HG02610 (cell line): ENCODE measurements at regions not wholly inside any gene's neighbourhood (a gene's known extent, or its start where the extent isn't known, plus 50 kb on each side); places are given as distances from the start of the nearest gene placed in this dataset.
"Not testable (repeated sequence)": the region's sequence is repeated elsewhere in the genome, so short reads cannot be mapped to it uniquely, and the experiment has no call there.

Source experiments
- ATAC-seq: cut with Tn5 transposase; IDR thresholded peaks from one replicate; pipeline ENCODE4 v1.9.1; 2021; ENCODE audit warnings: mild to moderate bottlenecking, moderate library complexity; ENCODE audit not compliant: unreplicated experiment

DNA sequence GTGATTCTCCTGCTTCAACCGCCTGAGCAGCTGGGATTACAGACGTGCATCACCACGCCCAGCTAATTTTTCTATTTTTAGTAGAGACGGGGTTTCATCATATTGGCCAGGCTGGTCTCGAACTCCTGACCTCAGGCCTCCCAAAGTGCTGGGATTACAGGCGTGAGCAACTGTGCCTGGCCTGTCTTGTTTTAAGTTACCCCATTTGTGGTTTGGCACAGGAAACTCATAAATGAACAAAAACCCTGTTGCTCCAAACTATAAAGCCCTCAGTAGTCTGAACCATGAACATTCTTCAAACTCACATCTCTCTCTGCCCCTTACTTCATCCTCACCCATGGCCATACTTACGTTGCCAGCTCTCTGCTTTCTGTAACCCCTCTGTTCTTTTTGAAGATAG is 61.7 kb downstream of the RHOU start:
- not testable (repeated sequence) for ATAC-seq

DNA sequence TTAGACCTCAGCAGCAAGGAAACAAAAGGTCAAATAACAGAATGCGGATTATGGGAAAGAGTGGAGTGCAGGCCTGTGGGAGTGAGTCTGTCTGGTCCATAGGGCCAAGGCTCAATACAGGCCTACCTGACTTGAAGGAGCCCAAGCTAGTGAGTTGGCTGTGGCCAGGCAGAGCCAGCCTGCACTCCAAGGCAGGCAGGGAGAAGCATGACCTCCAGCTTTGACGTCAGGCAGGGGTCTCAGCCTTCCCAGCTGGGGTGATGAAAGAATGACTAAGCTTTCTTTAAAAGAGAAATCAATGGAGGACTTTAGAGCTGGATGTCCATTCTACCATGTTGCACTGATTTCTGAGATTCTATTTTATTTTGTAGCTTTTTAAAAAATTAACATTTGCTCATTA is 62.8 kb downstream of the RHOU start:
- no peak for ATAC-seq

DNA sequence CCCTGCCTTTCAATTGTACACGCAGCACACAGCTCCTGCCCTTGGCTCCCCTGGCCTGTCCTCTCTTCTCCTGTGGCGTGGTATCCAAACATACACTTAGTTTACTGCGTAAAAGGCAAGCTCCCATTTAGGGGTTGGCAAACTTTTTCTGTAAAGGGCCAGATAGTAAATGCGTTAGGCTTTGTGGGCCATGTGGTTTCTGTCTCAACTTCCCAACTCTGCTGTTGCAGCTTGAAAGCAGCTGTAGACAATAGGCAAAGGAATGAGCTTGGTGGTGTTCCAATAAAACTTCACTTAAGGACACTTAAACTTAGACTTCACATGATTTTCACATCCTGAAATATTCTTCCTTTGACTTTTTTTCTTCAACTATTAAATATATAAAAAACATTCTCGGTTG is 63.3 kb downstream of the RHOU start:
- ATAC-seq, result no peak

DNA sequence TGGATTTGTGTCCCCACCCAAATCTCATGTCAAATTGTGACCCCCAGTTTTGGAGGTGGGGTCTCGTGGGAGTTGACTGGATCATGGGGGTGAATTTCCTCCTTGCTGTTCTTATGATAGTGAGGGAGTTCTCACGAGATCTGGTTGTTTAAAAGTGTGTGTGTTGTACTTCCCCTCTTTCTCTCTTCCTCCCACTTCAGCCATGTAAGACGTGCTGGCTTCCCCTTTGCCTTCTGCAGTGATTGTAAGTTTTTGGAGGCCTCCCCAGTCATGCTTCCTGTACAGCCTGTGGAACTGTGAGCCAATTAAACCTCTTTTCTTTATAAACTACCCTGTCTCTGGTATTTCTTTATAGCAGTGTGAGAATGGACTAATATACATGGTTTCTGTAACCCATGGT is 64.6 kb downstream of the RHOU start:
- ATAC-seq, result no peak

DNA sequence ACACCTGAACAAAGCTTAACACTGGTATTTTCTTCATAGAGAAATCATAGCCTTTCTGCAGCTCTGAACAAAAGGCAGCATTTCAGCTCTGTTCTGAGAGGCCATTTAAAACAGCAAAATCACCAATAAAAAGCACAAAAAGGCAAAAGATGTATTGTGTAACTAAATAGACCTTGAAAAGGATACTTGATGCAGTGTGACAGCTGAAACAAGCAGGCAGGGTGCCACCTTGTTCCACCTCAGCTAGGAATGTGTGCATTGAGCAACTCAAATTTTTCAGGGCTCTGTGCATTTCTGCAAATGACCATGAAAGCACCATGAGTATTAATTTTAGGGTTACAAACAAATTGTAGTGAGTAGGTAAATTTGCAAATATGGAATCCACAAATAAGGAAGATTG is 65.8 kb downstream of the RHOU start:
- no peak for ATAC-seq

DNA sequence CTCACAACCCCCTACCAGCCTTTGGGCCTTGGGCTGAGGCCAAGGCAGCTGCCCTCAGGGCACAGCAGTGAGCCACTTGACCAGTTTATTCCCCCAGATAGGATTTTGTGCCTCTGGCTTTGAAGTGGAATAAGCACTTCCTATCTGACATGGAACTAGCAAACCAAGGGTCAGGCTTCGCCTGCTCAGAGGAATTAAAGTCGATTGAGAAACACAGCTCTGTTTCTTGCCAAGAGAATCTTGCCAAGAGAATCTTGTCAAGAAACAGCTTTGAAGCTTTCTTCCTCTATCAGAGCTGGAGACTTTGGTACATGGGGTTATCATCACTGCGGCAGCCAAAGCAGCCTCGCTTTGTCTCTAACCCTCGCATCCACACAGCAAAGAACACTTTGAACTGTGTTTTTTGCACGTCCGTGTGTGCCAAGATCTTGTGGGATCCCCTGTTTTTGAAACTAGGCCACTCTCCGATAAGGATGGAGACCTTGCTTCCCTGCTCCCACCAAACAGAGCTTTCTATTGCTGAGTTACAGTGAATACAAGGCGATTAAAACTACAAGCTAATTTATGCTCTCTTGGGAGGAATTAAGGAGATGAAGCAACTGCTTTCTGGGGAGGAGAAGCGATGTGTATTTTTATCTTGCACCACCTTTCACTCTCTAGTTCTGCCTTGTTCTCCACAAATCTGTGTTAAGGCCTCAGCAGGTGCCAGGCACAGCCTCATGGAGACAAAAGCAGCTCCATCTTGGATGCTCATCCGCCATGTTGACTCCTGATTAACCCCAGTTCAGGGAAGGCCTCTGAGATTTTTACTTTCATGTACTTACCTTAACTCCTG is 67.3 kb downstream of the RHOU start:
- ATAC-seq, result no peak

DNA sequence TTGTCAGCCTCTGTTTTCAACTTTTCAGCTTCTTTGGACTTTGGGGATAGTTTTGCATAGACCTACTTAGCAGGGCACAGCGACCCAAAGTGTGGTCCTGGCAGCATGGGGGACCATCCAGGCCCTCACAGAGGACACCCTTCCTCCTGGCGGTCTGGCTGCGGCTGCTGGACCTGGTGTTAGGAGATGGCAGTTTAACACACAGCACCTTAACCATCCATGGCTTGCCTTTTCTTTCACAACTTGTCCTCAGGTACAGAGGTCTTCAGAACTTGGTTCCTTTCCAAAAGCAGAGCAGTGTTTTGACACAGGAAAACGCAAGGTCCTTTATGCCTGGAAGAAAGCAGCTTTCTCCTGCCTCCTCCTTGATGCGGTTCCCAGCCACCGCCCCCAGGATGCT is 68.1 kb downstream of the RHOU start:
- no peak for ATAC-seq

DNA sequence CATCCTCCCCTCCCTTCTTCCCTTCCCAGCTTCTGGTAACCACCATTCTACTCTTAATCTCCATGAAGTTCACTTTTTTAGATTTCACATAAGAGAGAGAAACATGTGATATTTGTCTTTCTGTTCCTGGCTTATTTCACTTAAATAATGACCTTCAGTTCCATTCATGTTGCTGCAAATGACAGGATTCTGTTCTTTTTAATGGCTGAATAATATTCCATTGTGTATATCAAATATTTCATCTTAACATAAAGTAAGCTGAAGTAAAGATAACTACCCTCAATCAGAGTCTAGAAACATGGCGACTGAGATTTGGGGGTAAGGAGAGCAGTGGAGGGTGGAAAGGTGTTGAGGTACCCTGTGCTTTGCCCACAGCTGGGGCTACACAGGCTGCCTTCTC is 68.9 kb downstream of the RHOU start:
- no peak for ATAC-seq

DNA sequence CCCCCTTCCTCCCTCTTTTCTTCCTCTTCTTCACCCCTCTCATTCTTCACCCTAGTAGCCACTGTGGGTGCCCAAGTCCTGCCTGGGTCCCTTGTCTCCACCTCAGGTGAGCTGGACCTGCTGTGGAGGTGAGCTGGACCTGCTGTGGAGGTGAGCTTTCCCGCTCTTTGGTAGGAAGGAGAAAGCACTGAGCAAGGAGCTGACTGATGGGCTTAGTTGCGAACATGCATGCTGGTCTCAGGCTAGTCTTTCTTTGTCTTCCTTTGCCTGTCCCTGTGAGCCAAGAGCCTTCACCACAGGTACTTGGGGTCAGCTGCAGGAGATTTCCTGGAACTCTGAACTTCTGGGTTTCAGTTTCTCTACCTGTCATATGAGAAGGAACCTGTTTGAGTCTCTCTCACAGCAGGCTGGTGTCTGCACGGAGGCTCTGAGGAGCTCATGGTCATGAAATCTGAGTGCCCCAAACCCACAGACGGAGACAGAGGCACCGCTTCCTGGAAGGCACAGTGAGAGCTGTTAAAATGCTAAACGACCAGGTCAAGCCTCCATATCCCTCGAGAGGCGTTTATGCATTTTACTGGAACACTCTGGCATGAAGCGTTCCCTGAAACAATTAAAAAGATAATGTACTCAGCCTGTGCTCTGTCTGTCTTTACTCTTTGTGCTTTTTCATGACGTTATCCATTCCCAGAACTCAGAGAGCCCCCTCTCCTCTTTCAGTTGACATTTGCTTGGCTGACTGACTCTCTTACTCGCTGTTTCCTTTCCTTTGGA is 69.5 kb downstream of the RHOU start:
- ATAC-seq, result no peak

DNA sequence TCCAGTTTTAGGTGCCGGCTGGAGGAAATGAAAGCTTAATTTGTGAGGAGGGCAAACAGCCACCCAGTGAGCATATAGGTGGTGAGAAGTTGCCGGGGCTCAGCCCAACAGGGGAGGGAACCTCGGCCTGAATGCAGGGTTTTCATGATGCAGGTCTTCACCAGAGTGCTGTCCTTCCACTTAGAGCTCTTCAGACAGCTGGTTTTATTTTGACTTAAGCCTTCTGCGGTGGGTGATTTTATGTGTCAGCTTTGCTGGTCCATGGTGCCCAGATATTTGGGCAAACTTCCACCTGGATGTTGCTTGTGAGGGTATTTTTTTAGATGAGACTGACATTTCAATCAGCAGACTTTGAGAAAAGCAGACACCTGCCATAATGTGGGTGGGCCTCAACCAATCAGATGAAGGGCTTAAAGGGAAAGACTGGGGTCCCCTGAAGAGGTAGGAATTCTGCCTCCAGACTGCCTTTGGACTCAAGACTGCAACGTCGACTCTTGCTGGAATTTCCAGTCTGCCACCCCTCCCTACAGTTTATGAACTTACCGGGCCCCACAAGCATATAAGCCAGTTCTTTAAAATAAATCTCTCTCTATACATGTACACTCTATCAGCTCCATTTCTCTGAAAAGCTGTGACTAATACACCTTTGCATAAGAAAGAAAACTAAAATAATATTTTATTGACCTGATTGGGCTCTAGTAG is 72.8 kb downstream of the RHOU start:
- ATAC-seq, result no peak

DNA sequence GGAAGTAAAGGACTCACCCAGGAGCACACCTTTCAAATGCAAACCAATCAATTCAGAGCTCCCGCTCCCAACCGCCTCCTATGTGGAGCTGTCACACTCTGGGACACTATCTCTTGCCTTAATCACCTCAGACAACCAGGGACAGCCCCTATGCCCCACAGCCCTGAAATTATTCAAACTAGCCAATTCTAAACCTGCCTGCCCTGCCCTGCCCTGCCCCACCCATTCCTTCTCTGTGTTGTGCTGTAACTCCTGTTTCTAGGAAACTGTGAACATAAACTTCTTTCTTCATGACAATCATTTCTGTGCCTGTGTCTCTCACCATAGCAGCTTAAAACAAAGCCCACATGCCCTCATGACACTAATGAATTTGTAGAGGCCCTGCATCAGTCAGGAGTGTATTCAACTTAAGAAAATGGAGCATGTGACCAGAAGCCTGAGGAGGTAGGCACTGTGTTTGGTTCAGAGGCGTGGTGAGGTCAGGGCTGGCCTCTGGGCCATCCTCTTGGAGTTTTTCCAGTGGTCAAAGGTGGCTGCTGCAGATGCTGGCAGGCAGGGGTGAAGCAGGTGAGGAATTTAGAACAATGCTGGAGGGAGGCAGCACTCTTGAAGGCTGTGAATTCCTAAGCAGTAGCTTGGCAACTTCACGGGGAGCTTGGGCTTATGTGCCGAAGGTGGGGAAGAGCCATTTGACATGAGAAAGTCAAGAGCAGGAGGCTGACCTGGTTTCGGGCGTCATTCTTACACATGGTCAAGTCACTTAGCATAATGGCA is 74.5 kb downstream of the RHOU start:
- ATAC-seq, result no peak

DNA sequence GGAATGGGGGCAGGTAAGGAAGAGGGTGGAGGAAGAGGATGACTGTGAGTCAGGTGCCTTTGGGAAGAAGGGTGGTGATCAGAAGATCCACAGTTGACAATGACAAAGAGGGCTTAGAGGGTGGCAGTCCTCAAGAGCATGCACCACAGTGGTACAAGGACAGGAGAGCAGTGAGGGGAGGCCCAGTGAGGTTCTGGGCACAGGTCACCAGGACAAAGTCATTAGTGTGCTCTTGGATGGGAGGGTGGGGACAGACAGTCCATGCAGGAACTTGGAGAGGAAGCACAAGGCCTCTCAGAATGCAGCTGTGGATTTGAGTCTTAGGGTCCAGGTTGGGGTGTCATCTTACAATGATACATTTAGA is 75.1 kb downstream of the RHOU start:
- no peak for ATAC-seq

DNA sequence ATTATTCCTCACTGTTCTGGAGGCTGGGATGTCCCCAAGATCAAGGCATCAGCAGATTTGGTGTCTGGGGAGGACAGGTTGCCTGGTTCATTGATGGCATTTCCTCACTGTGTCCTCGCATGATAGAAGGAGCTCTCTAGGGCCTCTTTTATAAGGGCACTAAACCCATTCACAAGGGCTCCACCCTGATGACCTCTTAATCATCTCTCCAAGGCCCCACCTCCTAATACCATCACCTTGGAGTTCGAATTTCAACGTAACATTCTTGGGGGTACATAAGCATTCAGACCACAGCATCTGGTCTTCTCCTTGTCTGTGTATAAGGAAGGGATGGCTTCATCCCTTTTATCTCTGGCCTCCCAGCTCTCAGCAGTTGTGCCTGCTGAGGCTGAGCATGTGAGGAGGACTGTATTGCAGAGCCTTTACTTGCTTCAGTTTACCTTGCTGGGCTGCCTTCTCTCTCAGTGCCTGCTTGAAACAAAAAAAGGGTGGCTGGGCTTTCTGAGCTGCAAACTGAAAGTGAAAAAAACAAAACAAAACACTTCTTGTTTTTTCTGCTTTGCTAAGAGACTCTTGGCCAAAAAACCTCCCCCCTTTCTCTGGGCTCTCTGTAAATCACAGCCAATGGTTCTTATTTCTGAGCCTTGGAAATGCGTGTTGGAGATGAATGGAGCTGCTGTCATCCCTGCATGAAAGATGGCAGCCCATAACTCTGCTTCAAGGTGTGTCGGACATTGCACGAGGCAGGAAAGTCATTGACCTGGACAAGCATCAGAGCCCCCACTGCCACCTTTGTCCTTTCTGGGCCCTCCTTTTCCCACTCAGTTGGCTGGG is 75.8 kb downstream of the RHOU start:
- ATAC-seq, result no peak

DNA sequence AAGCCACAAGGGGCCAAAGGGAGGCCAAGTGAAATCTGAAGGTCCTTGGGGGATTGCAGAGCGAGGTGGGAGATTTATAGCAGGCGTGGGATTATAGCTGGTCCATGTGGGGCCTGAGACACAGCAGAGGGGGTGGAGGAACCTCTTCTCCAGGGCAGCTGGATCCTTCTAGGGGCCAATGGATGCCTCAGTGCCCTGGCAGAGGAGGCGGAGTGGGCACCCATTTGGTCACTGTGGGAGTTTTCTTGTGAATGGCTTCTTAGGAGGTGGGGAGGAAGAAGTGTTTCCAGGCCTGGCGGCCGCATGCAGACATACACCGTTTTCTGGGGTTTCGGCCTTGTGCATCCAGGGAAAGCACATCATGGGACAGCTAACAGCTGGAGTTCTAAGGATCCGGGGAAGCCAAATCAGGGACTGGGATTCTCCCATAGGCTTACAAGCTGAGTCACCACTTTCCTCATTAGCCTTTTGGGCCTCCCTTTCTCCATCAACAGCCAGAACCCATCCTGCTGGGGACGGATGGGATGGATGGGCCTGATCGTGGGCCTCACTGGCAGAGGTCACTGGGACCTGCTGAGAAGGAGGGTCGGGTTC is 76.5 kb downstream of the RHOU start:
- no peak for ATAC-seq

DNA sequence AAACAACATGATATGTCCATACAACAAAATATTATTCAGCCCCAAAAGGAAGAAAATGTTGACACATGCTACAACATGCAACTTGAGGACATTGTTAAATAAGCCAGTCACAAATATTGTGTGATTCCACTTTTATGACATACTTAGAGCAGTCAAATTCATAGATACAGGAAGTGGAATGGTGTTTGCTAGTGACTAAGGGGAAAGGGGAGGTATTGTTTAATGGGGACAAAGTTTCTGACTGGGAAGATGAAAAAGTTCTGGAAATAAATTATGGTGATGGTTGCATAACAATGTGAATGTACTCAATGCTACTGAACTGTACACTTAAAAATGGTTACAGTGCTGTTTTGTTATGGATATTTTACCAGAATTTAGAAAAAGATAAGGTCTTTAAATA is 77.7 kb downstream of the RHOU start:
- ATAC-seq, result no peak

DNA sequence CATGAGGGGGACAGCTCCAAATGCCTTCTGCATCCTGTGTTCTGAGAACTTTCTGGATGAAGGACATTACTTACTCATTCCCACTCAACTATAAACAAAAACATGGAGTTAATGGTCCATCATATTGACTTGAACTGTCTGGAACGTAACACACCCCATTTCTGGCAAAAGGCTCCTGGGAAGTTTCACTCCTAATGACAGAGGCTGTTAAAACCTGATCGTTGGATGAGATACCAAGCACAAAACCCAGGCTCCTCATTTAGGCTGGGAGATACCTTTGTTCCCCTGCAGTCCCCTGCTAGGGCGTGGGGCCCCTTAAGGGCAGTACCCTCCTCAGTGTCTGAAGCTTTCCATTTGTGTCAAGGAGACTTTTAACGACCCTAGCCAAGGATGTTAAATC is 78.9 kb downstream of the RHOU start:
- no peak for ATAC-seq

DNA sequence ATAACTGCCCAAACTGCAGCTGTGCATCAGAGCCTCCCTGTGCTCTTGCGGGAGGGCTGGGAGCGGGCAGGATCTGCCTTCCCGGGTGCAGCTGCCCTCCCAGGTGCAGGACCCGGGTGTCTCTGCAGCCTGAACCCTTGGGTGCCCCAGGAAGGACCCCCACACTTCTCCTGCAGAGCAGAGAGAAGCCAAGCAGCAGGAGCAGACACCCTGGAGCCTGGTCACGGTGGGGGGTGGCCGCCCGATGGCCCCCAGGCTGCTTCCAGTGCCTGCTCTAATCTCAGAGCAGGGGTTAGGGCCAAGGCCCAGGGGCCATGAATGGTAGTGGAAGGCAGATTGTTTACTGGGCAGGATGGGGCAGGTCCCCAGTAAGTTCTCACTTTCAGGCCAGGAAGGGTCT is 83.0 kb downstream of the RHOU start:
- no peak for ATAC-seq

DNA sequence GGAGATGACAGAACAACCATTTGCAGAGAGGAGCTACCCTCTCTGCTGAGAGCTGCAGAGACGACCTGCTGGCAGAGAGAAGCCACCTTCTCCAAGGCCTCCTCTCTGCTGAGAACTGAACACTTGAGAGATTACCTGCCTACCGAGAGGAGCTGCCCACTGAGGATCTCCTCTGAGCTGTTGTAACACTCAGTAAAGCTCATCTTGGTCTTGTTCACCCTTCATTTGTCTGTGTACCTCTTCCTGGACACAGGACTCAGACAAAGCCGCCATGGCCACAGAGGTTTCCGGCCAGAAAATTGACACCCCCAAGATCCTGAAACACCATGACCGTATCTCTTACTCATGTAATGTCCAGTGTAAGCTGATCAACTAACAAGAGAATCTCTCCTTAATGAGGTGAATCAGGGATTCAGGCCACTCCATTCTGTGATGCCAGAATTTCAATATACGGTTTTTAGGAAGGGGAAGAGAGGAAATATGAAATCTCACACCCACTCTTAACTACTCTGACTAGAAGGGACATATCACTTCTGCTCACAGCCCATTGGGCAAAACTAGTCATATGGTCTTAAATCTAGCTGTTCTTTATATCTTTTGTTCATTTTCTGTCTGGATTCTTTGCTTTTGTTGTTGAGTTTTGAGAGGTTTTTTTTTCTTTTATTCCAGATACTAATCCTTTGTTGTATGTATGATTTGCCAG is 83.8 kb downstream of the RHOU start:
- no peak for ATAC-seq

DNA sequence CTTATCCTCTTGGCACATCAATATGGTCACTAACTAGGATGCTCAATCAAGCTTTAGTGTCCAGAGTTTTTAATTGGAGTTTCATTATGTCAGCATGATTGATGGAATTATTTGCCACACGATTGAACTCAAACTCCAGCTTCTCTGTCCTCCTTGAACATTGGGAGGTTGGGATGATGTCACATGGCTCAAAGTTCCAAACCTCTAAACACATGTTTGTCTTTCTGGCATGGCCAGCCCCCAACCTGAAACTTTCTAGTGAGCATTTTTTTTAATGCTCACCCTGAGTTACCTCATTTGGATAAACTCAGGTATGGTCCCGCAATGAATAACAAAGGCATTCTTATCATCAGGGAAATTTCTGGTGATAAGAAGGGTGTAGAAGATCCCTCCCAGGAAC is 86.0 kb downstream of the RHOU start:
- ATAC-seq, result no peak
